ENCODE measurements at regions not wholly inside any gene's neighbourhood (a gene's known extent, or its start where the extent isn't known, plus 50 kb on each side); places are given as distances from the start of the nearest gene placed in this dataset.
"Not testable (repeated sequence)": the region's sequence is repeated elsewhere in the genome, so short reads cannot be mapped to it uniquely, and the experiment has no call there.

DNA sequence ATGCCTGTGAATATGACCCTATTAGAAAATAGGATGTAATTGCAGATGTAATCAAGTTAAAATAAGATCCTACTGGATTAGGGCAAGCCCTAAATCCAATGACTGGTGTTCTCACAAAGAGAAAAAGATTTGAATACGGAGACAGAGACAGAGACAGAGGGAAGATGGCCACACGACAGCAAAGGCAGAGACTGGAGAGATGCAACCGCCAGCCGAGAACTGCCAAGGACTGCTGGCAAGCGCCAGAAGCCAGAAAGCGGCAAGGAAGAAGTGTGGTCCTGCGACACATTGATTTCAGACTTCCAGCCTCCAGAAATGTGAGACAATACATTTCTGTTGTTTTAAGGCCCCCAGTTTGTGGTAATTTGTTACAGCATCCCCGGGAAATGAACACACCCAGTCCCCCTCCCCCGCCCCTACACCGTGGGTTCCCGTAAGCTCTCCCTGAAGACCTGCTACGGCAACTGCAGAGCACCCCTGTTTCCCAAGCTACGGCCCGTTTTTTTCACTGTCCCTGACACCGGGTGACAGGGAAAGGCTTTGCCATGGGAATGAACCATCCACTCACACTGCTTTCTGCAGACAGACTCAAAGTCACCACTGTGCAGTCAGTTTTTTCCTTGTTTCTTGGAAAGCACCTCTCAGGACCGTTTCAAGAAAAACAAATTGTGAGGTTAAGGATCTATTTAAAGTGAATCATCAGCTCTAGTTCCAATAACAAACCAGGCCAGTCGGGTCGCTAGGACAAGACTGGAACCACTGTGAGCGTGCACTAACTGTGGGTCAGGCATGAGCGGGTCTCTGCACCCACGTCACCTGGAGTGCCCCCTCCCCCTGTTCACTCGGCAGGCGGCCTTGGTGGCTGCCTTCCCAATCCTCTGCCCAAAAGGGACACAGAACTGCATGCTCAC lies 199.2 kb upstream of the IRF2BP2 start:
- H3K4me3 ChIP-seq (ENCODE audit: low read length): not testable (repeated sequence)

DNA sequence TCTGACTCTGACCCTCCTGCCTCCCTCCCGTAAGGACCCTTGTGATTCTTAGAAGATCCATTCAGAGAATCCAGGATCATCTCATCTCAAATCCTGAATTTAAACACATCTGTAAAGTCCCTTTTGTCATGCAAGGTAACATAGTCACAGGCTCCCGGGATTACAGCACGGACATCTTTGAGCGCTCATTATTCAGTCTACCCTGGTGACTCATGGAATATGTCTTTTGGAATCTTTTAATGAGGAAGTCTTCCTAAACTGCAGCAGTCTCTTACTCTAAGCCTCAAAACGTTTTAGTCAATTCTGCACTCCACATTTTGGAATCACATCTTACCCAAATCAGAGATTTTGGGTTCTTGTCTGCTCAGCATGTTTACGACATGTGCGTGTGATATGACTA lies 198.5 kb upstream of the IRF2BP2 start:
- not testable (repeated sequence) for H3K9me3 ChIP-seq (ENCODE audit: low read depth, low read length); H3K27me3 ChIP-seq (ENCODE audit: insufficient read depth, low read length); H3K4me3 ChIP-seq (ENCODE audit: low read length)
- H3K4me1 ChIP-seq (ENCODE audit: insufficient read depth, low read length): peaks cover 11% of the 10 kb centered on the region

More for the DNA sequence above, 199.2 kb upstream of the IRF2BP2 start:
- H3K9me3 ChIP-seq (ENCODE audit: low read depth, low read length); H3K27me3 ChIP-seq (ENCODE audit: insufficient read depth, low read length): not testable (repeated sequence)
- H3K4me1 ChIP-seq (ENCODE audit: insufficient read depth, low read length): peaks cover 11% of the 10 kb centered on the region

DNA sequence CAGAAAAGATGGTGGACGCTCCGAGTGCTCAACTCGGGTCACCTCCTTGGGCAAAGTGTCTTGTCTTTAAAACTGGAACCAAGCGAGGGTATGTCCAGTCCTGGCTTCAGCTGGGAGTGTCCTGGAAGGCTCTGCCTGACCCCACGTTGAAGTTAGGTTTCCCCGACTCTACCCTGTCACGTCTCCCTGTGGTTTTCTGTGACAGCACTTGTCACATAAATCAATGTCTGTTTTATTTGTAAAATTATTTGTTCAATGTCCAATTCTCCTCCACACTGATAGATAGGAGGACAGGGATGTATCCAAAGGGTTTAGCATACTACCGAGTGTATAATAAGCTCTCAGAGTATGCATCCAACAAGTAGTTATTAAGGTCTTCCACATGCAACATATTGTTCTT lies 197.7 kb upstream of the IRF2BP2 start:
- not testable (repeated sequence) for H3K9me3 ChIP-seq (ENCODE audit: low read depth, low read length); H3K27me3 ChIP-seq (ENCODE audit: insufficient read depth, low read length)
- peaks cover 11% of the 10 kb centered on the region for H3K4me1 ChIP-seq (ENCODE audit: insufficient read depth, low read length)

GRCh38 chr1:234802586-234802985 lies 192.6 kb upstream of the IRF2BP2 start:
- H3K27me3 ChIP-seq (ENCODE audit: insufficient read depth, low read length); H3K4me1 ChIP-seq (ENCODE audit: insufficient read depth, low read length); H3K4me3 ChIP-seq (ENCODE audit: low read length); H3K9me3 ChIP-seq (ENCODE audit: low read depth, low read length): not testable (repeated sequence)

More for the DNA sequence above, 197.7 kb upstream of the IRF2BP2 start:
- not testable (repeated sequence) for H3K4me3 ChIP-seq (ENCODE audit: low read length)

GRCh38 chr1:234801636-234802035 lies 191.7 kb upstream of the IRF2BP2 start:
- H3K9me3 ChIP-seq (ENCODE audit: low read depth, low read length); H3K4me3 ChIP-seq (ENCODE audit: low read length); H3K27me3 ChIP-seq (ENCODE audit: insufficient read depth, low read length): not testable (repeated sequence)

GRCh38 chr1:234801147-234801546 lies 191.2 kb upstream of the IRF2BP2 start:
- not testable (repeated sequence) for H3K9me3 ChIP-seq (ENCODE audit: low read depth, low read length); H3K4me1 ChIP-seq (ENCODE audit: insufficient read depth, low read length); H3K4me3 ChIP-seq (ENCODE audit: low read length); H3K27me3 ChIP-seq (ENCODE audit: insufficient read depth, low read length)

More at GRCh38 chr1:234801636-234802035, 191.7 kb upstream of the IRF2BP2 start:
- not testable (repeated sequence) for H3K4me1 ChIP-seq (ENCODE audit: insufficient read depth, low read length)

DNA sequence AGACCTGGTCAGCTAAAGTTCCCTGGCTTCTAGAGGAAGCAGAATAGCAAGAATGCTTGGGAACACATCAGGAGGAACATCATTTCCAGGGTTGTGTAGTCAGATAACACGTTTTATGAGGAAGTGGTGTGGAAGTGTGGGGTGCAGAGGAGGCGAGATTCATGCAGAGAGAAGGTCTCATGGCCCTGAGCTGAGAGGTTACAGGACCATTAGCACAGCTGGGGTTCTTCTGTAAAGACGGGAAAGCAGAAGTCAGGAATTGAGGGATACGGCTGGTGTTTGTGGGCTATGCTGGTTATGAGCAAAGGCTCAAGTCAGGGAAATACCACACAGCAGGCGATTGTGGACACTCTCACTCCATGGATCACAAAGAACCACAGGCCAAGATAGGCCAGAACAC lies 190.6 kb upstream of the IRF2BP2 start:
- not testable (repeated sequence) for H3K9me3 ChIP-seq (ENCODE audit: low read depth, low read length); H3K27me3 ChIP-seq (ENCODE audit: insufficient read depth, low read length); H3K4me1 ChIP-seq (ENCODE audit: insufficient read depth, low read length); H3K4me3 ChIP-seq (ENCODE audit: low read length)

GRCh38 chr1:234799021-234799689 lies 189.2 kb upstream of the IRF2BP2 start:
- not testable (repeated sequence) for H3K9me3 ChIP-seq (ENCODE audit: low read depth, low read length); H3K4me3 ChIP-seq (ENCODE audit: low read length); H3K27me3 ChIP-seq (ENCODE audit: insufficient read depth, low read length)

DNA sequence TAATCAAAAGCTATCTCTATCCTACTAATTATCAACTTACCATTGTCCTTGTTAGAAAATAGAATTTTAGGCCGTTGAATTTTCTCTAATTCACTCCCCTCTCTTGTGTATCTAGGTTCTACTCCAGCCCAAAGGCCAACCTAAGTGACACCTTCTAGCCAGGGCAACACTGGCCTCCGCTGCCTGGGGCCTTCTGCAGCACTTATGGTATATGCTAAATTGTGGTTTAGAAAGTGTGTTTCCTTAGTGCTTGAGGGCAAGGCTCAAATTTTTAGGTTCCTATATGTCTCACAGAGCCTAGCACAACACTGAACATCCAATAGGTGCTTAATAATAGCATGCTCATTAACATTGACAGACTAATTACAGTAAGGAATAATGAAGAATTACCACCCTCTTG lies 187.2 kb upstream of the IRF2BP2 start:
- not testable (repeated sequence) for H3K4me3 ChIP-seq (ENCODE audit: low read length); H3K9me3 ChIP-seq (ENCODE audit: low read depth, low read length); H3K27me3 ChIP-seq (ENCODE audit: insufficient read depth, low read length); H3K4me1 ChIP-seq (ENCODE audit: insufficient read depth, low read length)

More at GRCh38 chr1:234799021-234799689, 189.2 kb upstream of the IRF2BP2 start:
- not testable (repeated sequence) for H3K4me1 ChIP-seq (ENCODE audit: insufficient read depth, low read length)

GRCh38 chr1:234796438-234796792 lies 186.4 kb upstream of the IRF2BP2 start:
- H3K9me3 ChIP-seq (ENCODE audit: low read depth, low read length); H3K4me3 ChIP-seq (ENCODE audit: low read length); H3K27me3 ChIP-seq (ENCODE audit: insufficient read depth, low read length); H3K4me1 ChIP-seq (ENCODE audit: insufficient read depth, low read length): not testable (repeated sequence)

DNA sequence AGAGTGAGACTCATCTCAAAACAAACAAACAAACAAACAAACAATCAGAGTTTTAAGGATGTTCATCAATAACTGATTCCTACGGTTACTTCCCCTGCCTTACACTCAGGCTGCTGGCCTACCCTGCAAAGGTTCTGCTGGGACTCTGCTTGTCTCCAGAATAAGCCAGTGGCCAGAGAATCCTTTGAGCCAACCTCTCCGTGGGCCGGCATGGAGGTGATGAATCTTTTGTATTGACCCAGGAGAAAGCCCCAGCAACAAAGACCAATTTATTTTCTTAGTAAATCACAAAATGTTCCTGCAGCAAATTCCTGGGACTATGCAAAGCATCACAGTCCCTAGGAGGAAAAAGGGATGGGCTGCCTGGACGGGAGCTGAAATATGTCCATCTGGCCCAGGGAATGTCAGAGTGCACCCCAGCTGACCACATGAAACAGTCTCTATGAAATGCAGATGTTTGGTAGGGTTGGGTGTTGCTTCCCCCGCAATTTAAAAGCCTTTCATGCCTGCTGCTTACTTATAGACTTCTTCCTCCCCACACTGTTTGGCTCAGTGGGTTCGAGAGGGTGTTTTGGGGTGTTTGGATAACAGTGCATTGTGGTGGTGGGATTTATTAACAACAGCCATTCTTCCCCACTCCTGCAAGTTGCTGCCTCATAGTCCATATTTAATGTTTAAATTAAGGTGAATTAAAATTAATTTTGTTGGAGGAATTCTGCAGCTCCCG lies 185.9 kb upstream of the IRF2BP2 start:
- not testable (repeated sequence) for H3K4me1 ChIP-seq (ENCODE audit: insufficient read depth, low read length); H3K9me3 ChIP-seq (ENCODE audit: low read depth, low read length); H3K27me3 ChIP-seq (ENCODE audit: insufficient read depth, low read length); H3K4me3 ChIP-seq (ENCODE audit: low read length)

DNA sequence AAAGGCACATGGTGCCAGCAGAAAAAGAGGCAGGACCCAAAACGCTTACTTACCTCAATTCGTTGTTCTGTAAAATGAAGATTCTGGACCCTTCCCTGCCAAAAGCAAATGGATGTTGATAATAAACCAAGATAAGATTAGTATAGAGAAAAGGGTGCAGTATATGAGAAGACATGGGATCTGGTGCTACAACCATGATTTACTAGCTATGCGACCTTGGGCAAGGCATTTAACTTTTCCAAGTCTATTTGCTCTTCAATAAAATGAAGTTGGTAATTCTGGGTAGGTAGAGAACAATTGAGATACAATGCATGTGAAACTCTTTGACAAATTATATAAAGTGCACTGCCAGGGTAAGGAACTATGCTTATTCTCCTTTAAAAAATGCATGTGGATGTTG lies 185.0 kb upstream of the IRF2BP2 start:
- not testable (repeated sequence) for H3K9me3 ChIP-seq (ENCODE audit: low read depth, low read length); H3K27me3 ChIP-seq (ENCODE audit: insufficient read depth, low read length); H3K4me1 ChIP-seq (ENCODE audit: insufficient read depth, low read length); H3K4me3 ChIP-seq (ENCODE audit: low read length)

- not testable (repeated sequence) for H3K4me1 ChIP-seq (ENCODE audit: insufficient read depth, low read length); H3K4me3 ChIP-seq (ENCODE audit: low read length); H3K9me3 ChIP-seq (ENCODE audit: low read depth, low read length); H3K27me3 ChIP-seq (ENCODE audit: insufficient read depth, low read length)
Measured at GRCh38 chr1:234794452-234794851, 184.5 kb upstream of the IRF2BP2 start.

DNA sequence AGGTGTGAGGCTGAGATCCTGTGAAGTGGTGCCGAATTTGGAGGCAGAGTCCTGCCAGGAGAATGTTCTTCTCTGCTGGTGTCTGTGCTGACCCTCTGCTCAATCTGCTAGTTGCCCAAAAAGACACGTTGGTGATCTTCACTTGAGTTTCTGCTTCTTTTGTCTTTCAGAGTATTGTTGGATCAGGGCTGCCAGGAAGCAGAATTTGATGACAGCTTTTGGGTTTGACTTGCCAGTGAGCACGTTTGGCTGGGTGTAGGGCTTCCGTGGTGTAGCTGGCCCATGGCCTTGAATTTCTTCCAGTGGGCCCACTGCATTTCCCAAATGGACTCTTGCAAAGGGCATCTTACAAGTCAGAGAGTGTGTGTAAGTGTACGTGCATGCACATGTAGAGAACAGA lies 183.9 kb upstream of the IRF2BP2 start:
- not testable (repeated sequence) for H3K9me3 ChIP-seq (ENCODE audit: low read depth, low read length); H3K27me3 ChIP-seq (ENCODE audit: insufficient read depth, low read length); H3K4me3 ChIP-seq (ENCODE audit: low read length); H3K4me1 ChIP-seq (ENCODE audit: insufficient read depth, low read length)

- H3K4me3 ChIP-seq (ENCODE audit: low read length); H3K27me3 ChIP-seq (ENCODE audit: insufficient read depth, low read length); H3K4me1 ChIP-seq (ENCODE audit: insufficient read depth, low read length); H3K9me3 ChIP-seq (ENCODE audit: low read depth, low read length): not testable (repeated sequence)
Measured at GRCh38 chr1:234792221-234792864, 182.4 kb upstream of the IRF2BP2 start.
